ENCODE measurements at regions not wholly inside any gene's neighbourhood (a gene's known extent, or its start where the extent isn't known, plus 50 kb on each side); places are given as distances from the start of the nearest gene placed in this dataset.
"Not testable (repeated sequence)": the region's sequence is repeated elsewhere in the genome, so short reads cannot be mapped to it uniquely, and the experiment has no call there.

DNA sequence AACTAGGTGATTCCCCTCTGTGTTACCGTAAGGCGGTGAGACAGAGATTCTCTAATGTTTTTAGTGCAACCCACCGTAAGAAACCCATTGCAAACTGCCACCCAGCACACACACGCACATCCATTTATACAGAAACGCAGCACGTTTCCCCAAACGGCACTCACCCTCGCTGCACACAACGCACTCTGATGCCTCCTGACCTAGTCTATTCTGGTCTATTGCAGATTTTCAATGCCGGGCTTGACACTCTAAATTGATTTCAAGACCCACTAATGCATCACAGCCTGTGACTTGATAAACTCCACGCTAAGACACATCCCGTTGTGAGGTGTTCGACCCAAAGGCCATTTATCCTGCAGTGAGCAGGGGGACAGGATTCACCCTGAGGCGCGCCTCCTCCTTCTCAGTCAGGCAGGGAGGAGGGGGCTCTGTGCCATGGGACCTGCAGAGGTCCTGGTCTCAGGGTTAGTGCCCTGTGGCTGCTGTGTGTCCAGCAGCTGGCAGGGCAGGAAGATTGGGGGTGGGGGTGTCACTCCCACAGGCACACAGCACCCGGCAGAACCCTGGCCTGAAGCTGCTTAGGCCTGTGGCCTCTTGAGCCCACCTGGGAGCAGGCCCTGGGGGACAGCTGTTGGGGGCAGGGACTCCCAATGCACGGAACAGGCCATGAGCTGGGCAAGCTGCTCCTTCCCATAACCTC lies 335.6 kb downstream of the PREX1 start:
- H2AFZ ChIP-seq (replicated peaks) = no peak overlapping the region
- no peaks in the 10 kb centered on the region for H3F3A ChIP-seq (ENCODE audit: low read depth)
- H3K9me3 ChIP-seq (ENCODE audit: low read depth) = no peaks in the 10 kb centered on the region
- H3K27ac ChIP-seq = no peak overlapping the region
- no peak overlapping the region for H3K4me3 Mint-ChIP-seq
- H3K36me3 Mint-ChIP-seq = no peaks in the 10 kb centered on the region
- no peak overlapping the region for H3K4me3 ChIP-seq
- no peak overlapping the region for H3K4me2 ChIP-seq
- TF ChIP-seq, protein P1, sequence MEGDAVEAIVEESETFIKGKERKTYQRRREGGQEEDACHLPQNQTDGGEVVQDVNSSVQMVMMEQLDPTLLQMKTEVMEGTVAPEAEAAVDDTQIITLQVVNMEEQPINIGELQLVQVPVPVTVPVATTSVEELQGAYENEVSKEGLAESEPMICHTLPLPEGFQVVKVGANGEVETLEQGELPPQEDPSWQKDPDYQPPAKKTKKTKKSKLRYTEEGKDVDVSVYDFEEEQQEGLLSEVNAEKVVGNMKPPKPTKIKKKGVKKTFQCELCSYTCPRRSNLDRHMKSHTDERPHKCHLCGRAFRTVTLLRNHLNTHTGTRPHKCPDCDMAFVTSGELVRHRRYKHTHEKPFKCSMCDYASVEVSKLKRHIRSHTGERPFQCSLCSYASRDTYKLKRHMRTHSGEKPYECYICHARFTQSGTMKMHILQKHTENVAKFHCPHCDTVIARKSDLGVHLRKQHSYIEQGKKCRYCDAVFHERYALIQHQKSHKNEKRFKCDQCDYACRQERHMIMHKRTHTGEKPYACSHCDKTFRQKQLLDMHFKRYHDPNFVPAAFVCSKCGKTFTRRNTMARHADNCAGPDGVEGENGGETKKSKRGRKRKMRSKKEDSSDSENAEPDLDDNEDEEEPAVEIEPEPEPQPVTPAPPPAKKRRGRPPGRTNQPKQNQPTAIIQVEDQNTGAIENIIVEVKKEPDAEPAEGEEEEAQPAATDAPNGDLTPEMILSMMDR (IDR thresholded peaks at IDR 0.05) = no peak
- TF ChIP-seq EZH2 (IDR thresholded peaks at IDR 0.05) = no peak
- no peak for TF ChIP-seq EZH2phosphoT487 (IDR thresholded peaks at IDR 0.05)
- H3K36me3 ChIP-seq = no peaks in the 10 kb centered on the region
- DNase-seq (ENCODE audit: low spot score) = no peak
- no peaks in the 10 kb centered on the region for H3K27me3 ChIP-seq
- peaks cover 11% of the 10 kb centered on the region for H3K27me3 Mint-ChIP-seq (ENCODE audit: insufficient read depth, low read depth)
- peak overlapping the region; percentile 10 for H3K27ac Mint-ChIP-seq
- no peaks in the 10 kb centered on the region for H3K79me2 ChIP-seq (ENCODE audit: low read depth)
- H4K20me1 ChIP-seq (ENCODE audit: low read depth) = no peaks in the 10 kb centered on the region
- no peak overlapping the region for H3K9ac ChIP-seq
- peaks cover 12% of the 10 kb centered on the region for H3K4me1 ChIP-seq
- peaks cover 39% of the 10 kb centered on the region for H3K4me1 Mint-ChIP-seq
- peaks cover 3% of the 10 kb centered on the region for H3K9me3 Mint-ChIP-seq

DNA sequence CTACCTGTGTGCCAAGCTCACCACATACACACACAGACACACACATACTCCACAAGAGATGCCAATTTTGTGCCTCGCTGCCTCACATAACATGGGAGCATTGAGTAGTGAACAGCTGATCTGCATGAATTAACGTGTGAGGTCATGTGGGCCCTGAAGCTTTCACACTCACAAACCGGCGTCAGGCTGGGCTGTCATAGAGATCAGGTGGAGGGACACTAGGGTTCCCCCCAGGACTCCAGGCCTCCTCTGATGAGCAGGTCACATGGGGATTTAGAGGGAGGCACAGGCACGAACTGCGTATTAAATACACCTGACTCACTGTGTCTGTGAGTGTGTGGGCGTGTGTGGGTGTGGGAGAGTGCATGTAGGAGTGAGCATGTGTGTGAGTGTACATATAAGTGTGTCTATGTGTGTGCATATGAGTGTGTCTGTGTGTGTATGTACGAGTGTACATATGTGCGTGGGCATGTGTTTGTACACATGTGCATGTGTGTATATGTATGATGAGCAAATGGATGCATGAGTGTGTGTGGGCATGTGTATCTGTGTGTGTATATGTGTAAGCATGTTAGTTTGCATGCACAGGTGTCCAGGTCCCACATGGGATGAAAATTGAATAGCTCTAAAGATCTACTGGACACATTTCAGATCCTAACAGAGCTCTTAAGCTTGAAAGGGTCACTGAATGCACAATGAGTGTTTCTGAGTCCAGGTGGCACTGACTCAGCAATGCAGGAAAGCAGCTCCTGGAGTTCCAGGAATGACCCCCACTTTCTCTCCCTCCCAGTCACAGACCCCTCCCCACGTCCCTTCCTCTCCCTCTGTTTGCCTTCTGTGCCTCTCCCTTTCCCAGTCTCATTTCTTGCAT lies 336.6 kb downstream of the PREX1 start:
- Histone ChIP-seq H4K20me1 (ENCODE audit: low read depth) (no peaks in the 10 kb centered on the region), H3K9me3 (ENCODE audit: low read depth) (no peaks in the 10 kb centered on the region), H3K4me1 (peaks cover 17% of the 10 kb centered on the region), H3K36me3 (no peaks in the 10 kb centered on the region), H2AFZ (replicated peaks) (no peak overlapping the region), H3K4me3 (no peak overlapping the region), H3K27me3 (no peaks in the 10 kb centered on the region), H3K27ac (no peak overlapping the region), H3K9ac (no peak overlapping the region), H3F3A (ENCODE audit: low read depth) (no peaks in the 10 kb centered on the region), H3K79me2 (ENCODE audit: low read depth) (no peaks in the 10 kb centered on the region), H3K4me2 (no peak overlapping the region)
- Mint-ChIP-seq H3K4me3 (no peak overlapping the region), H3K27me3 (ENCODE audit: insufficient read depth, low read depth) (peaks cover 11% of the 10 kb centered on the region), H3K27ac (no peak overlapping the region), H3K36me3 (no peaks in the 10 kb centered on the region), H3K9me3 (peaks cover 3% of the 10 kb centered on the region), H3K4me1 (peaks cover 44% of the 10 kb centered on the region)
- no peak for TF ChIP-seq EZH2 (IDR thresholded peaks at IDR 0.05)
- no peak for TF ChIP-seq EZH2phosphoT487 (IDR thresholded peaks at IDR 0.05)
- TF ChIP-seq, protein P1 (IDR thresholded peaks at IDR 0.05) = no peak
- DNase-seq (ENCODE audit: low spot score) = no peak

GRCh38 chr20:48490341-48490740 lies 337.5 kb downstream of the PREX1 start:
- not testable (repeated sequence) for H3K4me2 ChIP-seq; H3K36me3 ChIP-seq; H3K36me3 Mint-ChIP-seq; H3K27me3 ChIP-seq; H3F3A ChIP-seq (ENCODE audit: low read depth); H3K9me3 ChIP-seq (ENCODE audit: low read depth); H3K27ac ChIP-seq; H3K9me3 Mint-ChIP-seq; H4K20me1 ChIP-seq (ENCODE audit: low read depth); H3K4me3 Mint-ChIP-seq; H3K4me3 ChIP-seq; H3K9ac ChIP-seq; H2AFZ ChIP-seq (replicated peaks); H3K79me2 ChIP-seq (ENCODE audit: low read depth); DNase-seq (ENCODE audit: low spot score); H3K27ac Mint-ChIP-seq
- Mint-ChIP-seq H3K4me1 (peaks cover 47% of the 10 kb centered on the region), H3K27me3 (ENCODE audit: insufficient read depth, low read depth) (peaks cover 11% of the 10 kb centered on the region)
- peaks cover 22% of the 10 kb centered on the region for H3K4me1 ChIP-seq

DNA sequence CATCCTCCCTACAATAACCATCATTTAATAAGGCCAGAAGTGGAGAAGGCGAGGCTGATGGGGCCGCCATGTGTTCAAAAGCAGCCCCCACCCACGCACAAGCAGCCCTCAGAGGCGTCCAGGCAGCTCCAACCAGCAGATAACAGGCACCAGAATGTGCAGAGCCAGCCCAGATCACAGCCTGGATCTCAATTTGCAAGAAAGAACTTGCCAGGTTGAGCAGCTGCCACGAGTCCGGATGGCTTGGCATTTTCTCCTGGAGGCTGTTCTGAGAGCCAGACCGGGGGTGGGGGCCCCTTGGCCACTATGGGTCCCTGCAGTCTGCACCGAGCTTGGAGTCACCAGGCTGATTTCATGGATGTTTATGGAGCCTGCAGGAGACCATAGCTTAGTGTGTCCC lies 338.1 kb downstream of the PREX1 start:
- no peak for TF ChIP-seq EZH2 (IDR thresholded peaks at IDR 0.05)
- no peak for TF ChIP-seq EZH2phosphoT487 (IDR thresholded peaks at IDR 0.05)
- TF ChIP-seq, protein P1 (IDR thresholded peaks at IDR 0.05) = no peak
- no peak overlapping the region for H3K27ac Mint-ChIP-seq
- H3K9me3 ChIP-seq (ENCODE audit: low read depth) = no peaks in the 10 kb centered on the region
- H4K20me1 ChIP-seq (ENCODE audit: low read depth) = no peaks in the 10 kb centered on the region
- peaks cover 47% of the 10 kb centered on the region for H3K4me1 Mint-ChIP-seq
- no peaks in the 10 kb centered on the region for H3K27me3 ChIP-seq
- no peaks in the 10 kb centered on the region for H3K79me2 ChIP-seq (ENCODE audit: low read depth)
- H3K4me1 ChIP-seq = peaks cover 22% of the 10 kb centered on the region
- no peaks in the 10 kb centered on the region for H3F3A ChIP-seq (ENCODE audit: low read depth)
- peak overlapping the region; percentile 47 for H3K4me2 ChIP-seq
- no peak overlapping the region for H3K4me3 ChIP-seq
- H3K36me3 ChIP-seq = no peaks in the 10 kb centered on the region
- no peak overlapping the region for H3K9ac ChIP-seq
- H3K27me3 Mint-ChIP-seq (ENCODE audit: insufficient read depth, low read depth) = peaks cover 11% of the 10 kb centered on the region
- H3K9me3 Mint-ChIP-seq = peaks cover 3% of the 10 kb centered on the region
- H3K4me3 Mint-ChIP-seq = peak overlapping the region; percentile 24
- H2AFZ ChIP-seq (replicated peaks) = no peak overlapping the region
- peak; percentile 36 for DNase-seq (ENCODE audit: low spot score)
- no peak overlapping the region for H3K27ac ChIP-seq
- H3K36me3 Mint-ChIP-seq = no peaks in the 10 kb centered on the region
